Mesendoderm (in vitro differentiated cells): ENCODE measurements at regions not wholly inside any gene's neighbourhood (a gene's known extent, or its start where the extent isn't known, plus 50 kb on each side); places are given as distances from the start of the nearest gene placed in this dataset.

Experiments used
- DNase-seq: peaks from one replicate; pipeline ENCODE4 v3.0.0; 2013
- H2AK5ac ChIP-seq: 2 replicates; pipeline ENCODE4 v1.6.1; 2013; ENCODE audit warnings: low read length, inconsistent platforms
- H2BK120ac ChIP-seq: 2 replicates; pipeline ENCODE4 v1.6.1; 2013; ENCODE audit warnings: low read depth, mild to moderate bottlenecking, low read length, moderate library complexity, mixed read lengths
- H2BK15ac ChIP-seq: replicated peaks from 2 replicates; pipeline ENCODE4 v1.6.1; 2013; ENCODE audit warnings: low read depth, mild to moderate bottlenecking, moderate library complexity
- H2BK5ac ChIP-seq: 2 replicates; pipeline ENCODE4 v1.6.1; 2013; ENCODE audit warnings: low read length, inconsistent platforms
- H3K18ac ChIP-seq: 2 replicates; pipeline ENCODE4 v1.6.1; 2013; ENCODE audit warnings: mild to moderate bottlenecking, low read length, mixed read lengths
- H3K23ac ChIP-seq: one replicate; pipeline ENCODE4 v1.6.1; 2013; ENCODE audit warnings: low read length
- H3K27ac ChIP-seq: 2 replicates; pipeline ENCODE4 v1.5.1; 2013; ENCODE audit warnings: low read depth, mild to moderate bottlenecking, inconsistent platforms, low read length, moderate library complexity
- H3K27me3 ChIP-seq: 2 replicates; pipeline ENCODE4 v1.6.1; 2013; ENCODE audit warnings: low read length, control low read depth, mild to moderate bottlenecking, inconsistent platforms; ENCODE audit not compliant: insufficient read depth, poor library complexity
- H3K36me3 ChIP-seq: 2 replicates; pipeline ENCODE4 v1.6.1; 2013; ENCODE audit warnings: low read length, inconsistent platforms; ENCODE audit not compliant: control insufficient read depth, insufficient read depth
- H3K4ac ChIP-seq: one replicate; pipeline ENCODE4 v1.6.1; 2013; ENCODE audit warnings: low read depth, mild to moderate bottlenecking, low read length, moderate library complexity
- H3K4me1 ChIP-seq: 2 replicates; pipeline ENCODE4 v1.6.1; 2013; ENCODE audit warnings: low read depth, low read length, inconsistent platforms; ENCODE audit not compliant: control insufficient read depth
- H3K4me2 ChIP-seq: 2 replicates; pipeline ENCODE4 v1.6.1; 2013; ENCODE audit warnings: low read length
- H3K4me3 ChIP-seq: 2 replicates; pipeline ENCODE4 v1.5.1; 2013; ENCODE audit warnings: mild to moderate bottlenecking, low read length
- H3K56ac ChIP-seq: one replicate; pipeline ENCODE4 v1.6.1; 2013; ENCODE audit warnings: low read length
- H3K79me1 ChIP-seq: 2 replicates; pipeline ENCODE4 v1.6.1; 2013; ENCODE audit warnings: low read length, inconsistent platforms
- H3K79me2 ChIP-seq: 2 replicates; pipeline ENCODE4 v1.6.1; 2013; ENCODE audit warnings: mild to moderate bottlenecking, low read length; ENCODE audit not compliant: control insufficient read depth, insufficient read depth
- H3K9ac ChIP-seq: 2 replicates; pipeline ENCODE4 v1.6.1; 2013; ENCODE audit warnings: low read length, inconsistent platforms
- H4K5ac ChIP-seq: one replicate; pipeline ENCODE4 v1.6.1; 2013; ENCODE audit warnings: low read length
- H4K8ac ChIP-seq: one replicate; pipeline ENCODE4 v1.6.1; 2013; ENCODE audit warnings: low read depth, mild to moderate bottlenecking, control low read depth, low read length, moderate library complexity
- WGBS: extraction: QIAGEN DNeasy Blood & Tissue Kit; methylation state at CpG from one replicate; pipeline ENCODE4 v1.1.7; 2013; ENCODE audit warnings: low lambda C conversion rate, missing lambda C conversion rate; ENCODE audit not compliant: insufficient coverage; ENCODE audit errors: extremely low coverage; 5-methylcytosine and 5-hydroxymethylcytosine counted together

DNA sequence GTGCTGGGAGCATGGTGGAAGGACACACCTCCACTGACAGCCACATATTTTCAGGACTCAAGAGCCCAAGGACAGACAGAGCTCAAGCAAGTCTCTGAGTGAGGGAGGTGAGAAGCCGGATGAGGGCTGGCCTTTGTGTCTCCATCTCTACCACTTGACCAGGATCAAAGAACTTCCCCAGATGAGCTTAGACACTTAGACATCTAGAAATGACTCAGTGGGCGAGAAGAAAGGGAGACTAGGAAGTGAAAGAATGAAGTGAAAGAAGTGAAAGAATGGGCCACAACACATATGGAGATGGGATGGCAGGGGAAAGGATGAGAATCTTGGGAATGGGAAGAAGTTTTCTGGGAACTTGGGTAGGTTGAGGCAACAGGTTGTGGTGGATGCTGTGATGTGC, 274.9 kb upstream of the CCL2 start:
- Histone ChIP-seq H3K79me1 (no peaks in the 10 kb centered on the region), H3K9ac (no peak overlapping the region), H2BK120ac (no peak overlapping the region), H3K27ac (no peak overlapping the region), H4K5ac (no peak overlapping the region), H3K4ac (no peak overlapping the region), H3K23ac (no peak overlapping the region), H4K8ac (no peak overlapping the region), H3K4me2 (no peak overlapping the region), H3K18ac (no peak overlapping the region), H2BK5ac (no peak overlapping the region), H3K56ac (no peak overlapping the region), H2AK5ac (no peak overlapping the region), H3K27me3 (no peaks in the 10 kb centered on the region), H3K36me3 (no peaks in the 10 kb centered on the region), H3K4me3 (no peak overlapping the region), H2BK15ac (no peak overlapping the region), H3K4me1 (no peaks in the 10 kb centered on the region), H3K79me2 (no peaks in the 10 kb centered on the region)
- no CpG with 5 or more reads among the region's 2 CpGs for WGBS
- no peak for DNase-seq

DNA sequence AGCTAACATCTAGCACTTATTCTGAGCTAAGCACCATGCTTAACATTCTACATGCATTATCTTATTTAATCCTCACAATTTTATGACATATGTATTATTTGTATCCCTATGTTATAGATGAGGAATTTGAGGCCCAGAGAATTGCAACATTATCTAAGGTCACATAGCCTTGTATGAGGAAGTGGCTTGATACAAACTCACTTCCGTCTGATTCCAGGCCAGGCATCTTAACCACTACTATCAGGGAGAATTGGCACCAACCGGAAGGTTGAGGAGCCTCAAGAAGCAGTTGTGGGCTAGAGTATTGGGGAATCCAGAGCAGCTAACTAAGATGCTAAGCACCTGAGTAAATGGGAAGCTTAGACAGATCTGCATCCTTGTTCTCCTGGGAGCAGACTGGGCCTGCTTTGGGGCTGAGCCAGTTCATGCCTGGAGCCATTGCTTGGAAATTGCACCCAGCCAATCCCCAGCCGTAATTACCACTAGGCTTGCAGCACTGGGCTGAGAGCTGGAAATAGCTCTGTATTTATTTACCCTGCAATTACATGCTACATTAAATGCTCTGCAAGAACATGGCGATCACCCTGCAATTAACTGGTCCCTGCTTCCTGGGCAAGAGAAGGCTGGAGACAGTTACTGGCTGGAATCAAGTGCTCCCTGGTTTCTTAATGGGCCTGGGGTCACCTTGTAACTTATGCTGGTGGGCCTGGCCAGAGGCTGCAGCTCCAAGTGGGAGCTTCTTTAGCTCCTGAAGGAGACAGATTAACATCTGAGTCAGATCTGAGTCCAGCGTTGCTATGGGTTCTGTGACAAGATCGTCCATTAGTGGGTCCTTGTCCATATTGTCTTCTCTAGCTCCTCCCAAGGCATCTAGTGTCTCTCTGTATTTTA, 273.1 kb upstream of the CCL2 start:
- H4K8ac ChIP-seq, result no peak overlapping the region
- H3K79me1 ChIP-seq, result no peaks in the 10 kb centered on the region
- H2AK5ac ChIP-seq, result no peak overlapping the region
- H2BK120ac ChIP-seq, result no peak overlapping the region
- no peak overlapping the region for H3K4me3 ChIP-seq
- H4K5ac ChIP-seq, result no peak overlapping the region
- H3K4me2 ChIP-seq, result no peak overlapping the region
- H3K18ac ChIP-seq, result no peak overlapping the region
- H3K27me3 ChIP-seq, result no peaks in the 10 kb centered on the region
- H3K36me3 ChIP-seq, result no peaks in the 10 kb centered on the region
- H3K79me2 ChIP-seq, result no peaks in the 10 kb centered on the region
- no CpG with 5 or more reads among the region's 6 CpGs for WGBS
- H3K27ac ChIP-seq, result no peak overlapping the region
- DNase-seq, result no peak
- no peak overlapping the region for H3K56ac ChIP-seq
- no peak overlapping the region for H2BK5ac ChIP-seq
- H3K23ac ChIP-seq, result no peak overlapping the region
- H3K4me1 ChIP-seq, result no peaks in the 10 kb centered on the region
- H3K9ac ChIP-seq, result no peak overlapping the region
- no peak overlapping the region for H3K4ac ChIP-seq
- H2BK15ac ChIP-seq, result no peak overlapping the region

DNA sequence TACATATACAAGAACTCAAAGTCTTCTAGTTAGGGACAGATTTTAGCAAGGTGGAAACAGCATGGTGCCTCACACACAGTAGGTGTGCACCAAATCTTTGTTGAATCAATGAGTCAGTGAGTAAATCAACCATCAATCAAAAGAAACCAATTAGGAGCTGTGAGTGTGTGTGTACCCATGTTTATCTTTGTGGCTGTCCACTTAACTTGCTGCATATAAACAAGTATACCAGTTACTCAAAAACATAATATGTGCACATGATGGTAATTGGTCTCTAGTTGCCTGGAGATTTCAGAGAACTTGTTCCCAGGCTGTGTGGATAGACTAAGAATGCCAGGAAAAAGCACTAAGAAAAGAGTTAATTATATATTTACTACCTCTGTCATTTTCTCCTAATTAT, 272.2 kb upstream of the CCL2 start:
- Histone ChIP-seq H3K4me3 (no peak overlapping the region), H3K4me1 (no peaks in the 10 kb centered on the region), H3K18ac (no peak overlapping the region), H3K56ac (no peak overlapping the region), H3K27me3 (no peaks in the 10 kb centered on the region), H3K27ac (no peak overlapping the region), H3K4ac (no peak overlapping the region), H4K5ac (no peak overlapping the region), H2BK15ac (no peak overlapping the region), H3K4me2 (no peak overlapping the region), H2BK120ac (no peak overlapping the region), H2AK5ac (no peak overlapping the region), H2BK5ac (no peak overlapping the region), H3K79me1 (no peaks in the 10 kb centered on the region), H3K23ac (no peak overlapping the region), H3K79me2 (no peaks in the 10 kb centered on the region), H3K36me3 (no peaks in the 10 kb centered on the region), H3K9ac (no peak overlapping the region), H4K8ac (no peak overlapping the region)
- no peak for DNase-seq

DNA sequence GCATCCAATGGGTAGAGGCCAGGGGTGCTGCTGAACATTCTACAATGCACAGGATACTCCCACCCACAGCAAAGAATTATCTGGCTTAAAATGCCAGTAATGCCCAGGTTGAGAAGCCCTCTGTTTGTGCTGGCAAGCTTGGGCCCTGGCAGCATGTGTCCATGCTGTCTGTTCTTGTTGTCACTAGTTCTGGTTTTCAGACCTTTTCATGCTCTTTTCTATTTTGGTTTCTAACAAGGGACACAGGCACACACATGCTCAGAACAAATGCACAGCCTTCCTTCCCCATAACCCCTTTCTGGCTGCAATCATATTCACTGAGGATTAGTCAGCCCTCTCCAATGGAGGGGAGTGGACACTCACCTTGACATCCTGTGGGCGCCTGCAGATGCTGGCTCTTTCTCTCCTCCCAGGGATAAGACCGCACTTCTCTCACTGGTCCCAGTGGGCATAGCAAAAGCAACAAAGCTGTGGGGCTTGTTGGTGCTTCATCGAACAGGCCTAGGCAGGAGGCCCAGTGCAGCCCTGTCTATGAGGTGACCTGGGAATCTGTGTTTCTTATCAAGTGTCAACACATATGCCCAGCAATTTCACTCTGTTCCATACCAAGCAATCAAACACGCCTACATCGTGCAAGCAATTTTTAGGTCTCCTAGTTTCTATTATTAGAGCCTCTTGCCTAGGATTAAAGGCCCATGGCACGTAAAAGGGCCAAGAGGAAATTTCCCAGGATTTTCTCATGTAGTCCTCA, 271.1 kb upstream of the CCL2 start:
- no peak overlapping the region for H3K4ac ChIP-seq
- WGBS, result no CpG with 5 or more reads among the region's 6 CpGs
- no peak overlapping the region for H3K56ac ChIP-seq
- no peaks in the 10 kb centered on the region for H3K79me1 ChIP-seq
- no peak overlapping the region for H3K4me3 ChIP-seq
- H2BK15ac ChIP-seq, result no peak overlapping the region
- H3K18ac ChIP-seq, result no peak overlapping the region
- no peak for DNase-seq
- H3K79me2 ChIP-seq, result no peaks in the 10 kb centered on the region
- H3K4me1 ChIP-seq, result no peaks in the 10 kb centered on the region
- no peak overlapping the region for H2AK5ac ChIP-seq
- no peak overlapping the region for H4K5ac ChIP-seq
- H3K9ac ChIP-seq, result no peak overlapping the region
- H3K36me3 ChIP-seq, result no peaks in the 10 kb centered on the region
- H2BK5ac ChIP-seq, result no peak overlapping the region
- H3K27me3 ChIP-seq, result no peaks in the 10 kb centered on the region
- H4K8ac ChIP-seq, result no peak overlapping the region
- H3K27ac ChIP-seq, result no peak overlapping the region
- H3K4me2 ChIP-seq, result no peak overlapping the region
- no peak overlapping the region for H2BK120ac ChIP-seq
- no peak overlapping the region for H3K23ac ChIP-seq

DNA sequence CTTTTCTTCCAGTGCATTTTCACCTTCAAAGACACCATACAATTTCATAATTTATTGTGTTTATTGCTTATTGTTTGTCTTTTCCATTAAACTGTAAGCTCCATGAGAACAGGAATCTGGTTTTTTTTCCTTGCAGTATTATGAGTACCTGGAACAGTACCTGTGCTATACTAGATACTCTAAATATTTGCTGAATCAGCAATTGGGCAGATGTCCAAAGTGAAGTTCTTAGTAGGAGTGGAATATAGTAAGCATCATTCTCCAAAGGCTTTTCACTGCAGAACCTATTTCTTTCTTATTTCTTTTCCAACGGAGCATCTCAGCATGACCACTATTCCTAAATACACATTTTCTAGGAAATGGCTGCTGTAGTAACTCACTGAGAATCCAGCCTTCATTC, 269.0 kb upstream of the CCL2 start:
- no peak overlapping the region for H2BK120ac ChIP-seq
- H3K27me3 ChIP-seq, result no peaks in the 10 kb centered on the region
- no peaks in the 10 kb centered on the region for H3K79me1 ChIP-seq
- H4K5ac ChIP-seq, result no peak overlapping the region
- no CpG with 5 or more reads among the region's 1 CpG for WGBS
- no peak overlapping the region for H3K27ac ChIP-seq
- H2BK5ac ChIP-seq, result no peak overlapping the region
- no peak overlapping the region for H3K18ac ChIP-seq
- no peaks in the 10 kb centered on the region for H3K4me1 ChIP-seq
- H2BK15ac ChIP-seq, result no peak overlapping the region
- H3K23ac ChIP-seq, result no peak overlapping the region
- H3K56ac ChIP-seq, result no peak overlapping the region
- H3K4ac ChIP-seq, result no peak overlapping the region
- H3K79me2 ChIP-seq, result no peaks in the 10 kb centered on the region
- H3K36me3 ChIP-seq, result no peaks in the 10 kb centered on the region
- H3K4me3 ChIP-seq, result no peak overlapping the region
- H2AK5ac ChIP-seq, result no peak overlapping the region
- no peak overlapping the region for H3K9ac ChIP-seq
- no peak overlapping the region for H3K4me2 ChIP-seq
- no peak overlapping the region for H4K8ac ChIP-seq
- no peak for DNase-seq
